Liver (tissue), 8 donors: ENCODE measurements at regions not wholly inside any gene's neighbourhood (a gene's known extent, or its start where the extent isn't known, plus 50 kb on each side); places are given as distances from the start of the nearest gene placed in this dataset.

Experiments used
- DNase-seq: peaks from one replicate; pipeline ENCODE4 v3.0.0-alpha.2; 2017; ENCODE audit warnings: low spot score
- H3K27ac ChIP-seq, 2 donors: one replicate each; pipeline ENCODE4 v1.7.0; 2013; ENCODE audit warnings: inconsistent platforms in 2 of 2, low read length in 2 of 2, control low read depth in 1 of 2, low read depth in 1 of 2, mild to moderate bottlenecking in 1 of 2
- H3K27me3 ChIP-seq, 4 donors: one replicate each; pipeline versions ENCODE4 v1.6.1 to v1.7.0; 2013; ENCODE audit warnings: low read length in 3 of 4, inconsistent platforms in 1 of 4, mild to moderate bottlenecking in 1 of 4, moderate library complexity in 1 of 4; ENCODE audit not compliant: control insufficient read depth in 4 of 4, insufficient read depth in 4 of 4
- H3K36me3 ChIP-seq, 4 donors: one replicate each; pipeline versions ENCODE4 v1.6.1 to v1.7.0; 2013; ENCODE audit warnings: low read length in 3 of 4, mild to moderate bottlenecking in 3 of 4, low read depth in 1 of 4, moderate library complexity in 1 of 4; ENCODE audit not compliant: control insufficient read depth in 4 of 4, insufficient read depth in 3 of 4
- H3K4me1 ChIP-seq, 4 donors: one replicate each; pipeline versions ENCODE4 v1.6.1 to v1.7.0; 2013; ENCODE audit warnings: low read length in 3 of 4, mild to moderate bottlenecking in 3 of 4, moderate library complexity in 1 of 4; ENCODE audit not compliant: control insufficient read depth in 4 of 4, insufficient read depth in 4 of 4
- H3K4me3 ChIP-seq, 3 donors: one replicate each; pipeline versions ENCODE4 v1.6.1 to v1.7.0; 2013; ENCODE audit warnings: low read length in 3 of 3, control low read depth in 1 of 3, low read depth in 1 of 3, mild to moderate bottlenecking in 1 of 3
- H3K9ac ChIP-seq, 2 donors: one replicate each; pipeline ENCODE4 v1.7.0; 2013; ENCODE audit warnings: low read length in 2 of 2, mild to moderate bottlenecking in 2 of 2, moderate library complexity in 2 of 2, control low read depth in 1 of 2, low read depth in 1 of 2
- H3K9me3 ChIP-seq, 4 donors: one replicate each; pipeline versions ENCODE4 v1.6.1 to v1.7.0; 2013; ENCODE audit warnings: low read length in 3 of 4; ENCODE audit not compliant: control insufficient read depth in 4 of 4
- CTCF ChIP-seq: fragments of 150-350 bp; IDR thresholded peaks from 2 replicates; pipeline ENCODE4 v1.5.1; 2017; ENCODE audit warnings: improper control_type of control experiment, low read depth, low read length; ENCODE audit not compliant: missing input control
- EGR1 ChIP-seq, 2 donors: IDR thresholded peaks; 2 replicates each; pipeline ENCODE4 v1.6.1; 2016 to 2018; ENCODE audit warnings: antibody characterized with exemption in 2 of 2, low read depth in 2 of 2
- GABPA ChIP-seq, 2 donors: IDR thresholded peaks in 1 of 2; conservative IDR thresholded peaks in 1 of 2; 2 replicates each; pipeline ENCODE4 v1.6.1; 2016; ENCODE audit warnings: antibody characterized with exemption in 2 of 2, mild to moderate bottlenecking in 1 of 2, moderate library complexity in 1 of 2
- HNF4A ChIP-seq, 2 donors: conservative IDR thresholded peaks; 2 replicates each; pipeline ENCODE4 v1.6.1; 2016; ENCODE audit warnings: antibody characterized with exemption in 2 of 2, mild to moderate bottlenecking in 2 of 2
- HNF4G ChIP-seq: IDR thresholded peaks from 2 replicates; pipeline ENCODE4 v1.6.1; 2016; ENCODE audit warnings: antibody characterized with exemption
- JUND ChIP-seq, 2 donors: IDR thresholded peaks; 2 replicates each; pipeline ENCODE4 v1.6.1; 2016; ENCODE audit warnings: antibody characterized with exemption in 2 of 2
- MAX ChIP-seq: IDR thresholded peaks from 2 replicates; pipeline ENCODE4 v1.6.1; 2016; ENCODE audit warnings: antibody characterized with exemption
- RAD21 ChIP-seq, 2 donors: IDR thresholded peaks; 2 replicates each; pipeline ENCODE4 v1.6.1; 2016; ENCODE audit warnings: antibody characterized with exemption in 2 of 2, mild to moderate bottlenecking in 2 of 2
- REST ChIP-seq: IDR thresholded peaks from 2 replicates; pipeline ENCODE4 v1.6.1; 2016; ENCODE audit warnings: antibody characterized with exemption, mild to moderate bottlenecking
- RXRA ChIP-seq, 2 donors: IDR thresholded peaks; 2 replicates each; pipeline ENCODE4 v1.6.1; 2017 to 2018; ENCODE audit warnings: antibody characterized with exemption in 2 of 2, mild to moderate bottlenecking in 1 of 2
- SP1 ChIP-seq: IDR thresholded peaks from 2 replicates; pipeline ENCODE4 v1.6.1; 2018; ENCODE audit warnings: antibody characterized with exemption, mild to moderate bottlenecking
- TAF1 ChIP-seq: conservative IDR thresholded peaks from 2 replicates; pipeline ENCODE4 v1.6.1; 2016; ENCODE audit warnings: antibody characterized with exemption, mild to moderate bottlenecking
- YY1 ChIP-seq: IDR thresholded peaks from 2 replicates; pipeline ENCODE4 v1.6.1; 2016; ENCODE audit warnings: antibody characterized with exemption, mild to moderate bottlenecking
- ZBTB33 ChIP-seq: IDR thresholded peaks from 2 replicates; pipeline ENCODE4 v1.6.1; 2016; ENCODE audit warnings: antibody characterized with exemption
- WGBS: extraction: QIAGEN DNeasy Blood & Tissue Kit; methylation state at CpG from one replicate; pipeline ENCODE4 v1.1.7; 2013; 5-methylcytosine and 5-hydroxymethylcytosine counted together
- donor health status: healthy.
- donor health status: healthy.
- donor health status: healthy.
- donor health status: healthy.
- donor health status: healthy.

GRCh38 chr9:82454509-82455190, 466.1 kb downstream of the SPATA31D1 start:
- WGBS: 35% methylated on average over 3 of the region's 3 CpGs

More at GRCh38 chr9:82454509-82455190, 466.1 kb downstream of the SPATA31D1 start:
- TF ChIP-seq RXRA (IDR thresholded peaks at IDR 0.05): peak; percentile 61 to 77
- TF ChIP-seq GABPA (IDR thresholded peaks at IDR 0.05 in 1 of 2, conservative IDR thresholded peaks at IDR 0.05 in 1 of 2): no peak
- TF ChIP-seq REST: peak; percentile 62
- TF ChIP-seq JUND (IDR thresholded peaks at IDR 0.05): peak in 1 of 2 donors; percentile 22
- peak; percentile 95 for TF ChIP-seq SP1
- TF ChIP-seq CTCF: no peak
- peak; percentile 77 for TF ChIP-seq YY1
- TF ChIP-seq RAD21 (IDR thresholded peaks at IDR 0.05): peak; percentile 45 to 64
- TF ChIP-seq HNF4G: peak; percentile 87
- no peak for TF ChIP-seq TAF1
- TF ChIP-seq ZBTB33: peak; percentile 21
- no peak for TF ChIP-seq EGR1 (IDR thresholded peaks at IDR 0.05; ENCODE audit: low read depth in 2 of 2)
- TF ChIP-seq MAX: peak; percentile 45
- peak; percentile 95 to 96 for TF ChIP-seq HNF4A (conservative IDR thresholded peaks at IDR 0.05)
- Histone ChIP-seq H3K9ac (peak overlapping the region in 1 of 2 donors; percentile 36), H3K9me3 (no peaks in the 10 kb centered on the region), H3K4me1 (peaks cover 2 to 12% (median 5%) of the 10 kb centered on the region in 4 donors), H3K27ac (peak overlapping the region; percentile 43 to 54), H3K4me3 (no peak overlapping the region), H3K36me3 (no peaks in the 10 kb centered on the region), H3K27me3 (no peaks in the 10 kb centered on the region)
- no peak for DNase-seq
